Liver (tissue), 8 donors: ENCODE measurements at regions not wholly inside any gene's neighbourhood (a gene's known extent, or its start where the extent isn't known, plus 50 kb on each side); places are given as distances from the start of the nearest gene placed in this dataset.

Experiments used
- DNase-seq: peaks from one replicate; pipeline ENCODE4 v3.0.0-alpha.2; 2017; ENCODE audit warnings: low spot score
- H3K27ac ChIP-seq, 2 donors: one replicate each; pipeline ENCODE4 v1.7.0; 2013; ENCODE audit warnings: inconsistent platforms in 2 of 2, low read length in 2 of 2, control low read depth in 1 of 2, low read depth in 1 of 2, mild to moderate bottlenecking in 1 of 2
- H3K27me3 ChIP-seq, 4 donors: one replicate each; pipeline versions ENCODE4 v1.6.1 to v1.7.0; 2013; ENCODE audit warnings: low read length in 3 of 4, inconsistent platforms in 1 of 4, mild to moderate bottlenecking in 1 of 4, moderate library complexity in 1 of 4; ENCODE audit not compliant: control insufficient read depth in 4 of 4, insufficient read depth in 4 of 4
- H3K36me3 ChIP-seq, 4 donors: one replicate each; pipeline versions ENCODE4 v1.6.1 to v1.7.0; 2013; ENCODE audit warnings: low read length in 3 of 4, mild to moderate bottlenecking in 3 of 4, low read depth in 1 of 4, moderate library complexity in 1 of 4; ENCODE audit not compliant: control insufficient read depth in 4 of 4, insufficient read depth in 3 of 4
- H3K4me1 ChIP-seq, 4 donors: one replicate each; pipeline versions ENCODE4 v1.6.1 to v1.7.0; 2013; ENCODE audit warnings: low read length in 3 of 4, mild to moderate bottlenecking in 3 of 4, moderate library complexity in 1 of 4; ENCODE audit not compliant: control insufficient read depth in 4 of 4, insufficient read depth in 4 of 4
- H3K4me3 ChIP-seq, 3 donors: one replicate each; pipeline versions ENCODE4 v1.6.1 to v1.7.0; 2013; ENCODE audit warnings: low read length in 3 of 3, control low read depth in 1 of 3, low read depth in 1 of 3, mild to moderate bottlenecking in 1 of 3
- H3K9ac ChIP-seq, 2 donors: one replicate each; pipeline ENCODE4 v1.7.0; 2013; ENCODE audit warnings: low read length in 2 of 2, mild to moderate bottlenecking in 2 of 2, moderate library complexity in 2 of 2, control low read depth in 1 of 2, low read depth in 1 of 2
- H3K9me3 ChIP-seq, 4 donors: one replicate each; pipeline versions ENCODE4 v1.6.1 to v1.7.0; 2013; ENCODE audit warnings: low read length in 3 of 4; ENCODE audit not compliant: control insufficient read depth in 4 of 4
- ATF3 ChIP-seq: IDR thresholded peaks from 2 replicates; pipeline ENCODE4 v1.6.1; 2016; ENCODE audit warnings: antibody characterized with exemption
- CTCF ChIP-seq: fragments of 150-350 bp; IDR thresholded peaks from 2 replicates; pipeline ENCODE4 v1.5.1; 2017; ENCODE audit warnings: improper control_type of control experiment, low read depth, low read length; ENCODE audit not compliant: missing input control
- FOXA1 ChIP-seq: IDR thresholded peaks from 2 replicates; pipeline ENCODE4 v1.6.1; 2016; ENCODE audit warnings: antibody characterized with exemption
- FOXA2 ChIP-seq: IDR thresholded peaks from 2 replicates; pipeline ENCODE4 v1.6.1; 2016; ENCODE audit warnings: antibody characterized with exemption
- GABPA ChIP-seq, 2 donors: IDR thresholded peaks in 1 of 2; conservative IDR thresholded peaks in 1 of 2; 2 replicates each; pipeline ENCODE4 v1.6.1; 2016; ENCODE audit warnings: antibody characterized with exemption in 2 of 2, mild to moderate bottlenecking in 1 of 2, moderate library complexity in 1 of 2
- HNF4A ChIP-seq, 2 donors: conservative IDR thresholded peaks; 2 replicates each; pipeline ENCODE4 v1.6.1; 2016; ENCODE audit warnings: antibody characterized with exemption in 2 of 2, mild to moderate bottlenecking in 2 of 2
- NR2F2 ChIP-seq: IDR thresholded peaks from 2 replicates; pipeline ENCODE4 v1.6.1; 2016; ENCODE audit warnings: antibody characterized with exemption
- YY1 ChIP-seq: IDR thresholded peaks from 2 replicates; pipeline ENCODE4 v1.6.1; 2016; ENCODE audit warnings: antibody characterized with exemption, mild to moderate bottlenecking
- ZBTB33 ChIP-seq: IDR thresholded peaks from 2 replicates; pipeline ENCODE4 v1.6.1; 2016; ENCODE audit warnings: antibody characterized with exemption
- WGBS: extraction: QIAGEN DNeasy Blood & Tissue Kit; methylation state at CpG from one replicate; pipeline ENCODE4 v1.1.7; 2013; 5-methylcytosine and 5-hydroxymethylcytosine counted together
- donor health status: healthy.
- donor health status: healthy.
- donor health status: healthy.
- donor health status: healthy.
- donor health status: healthy.

- 79% methylated on average over 6 of the region's 6 CpGs for WGBS
- no peak overlapping the region for H3K4me3 ChIP-seq
Measured at GRCh38 chr4:32519060-32519459, 1798.9 kb downstream of the PCDH7 start.

GRCh38 chr4:32525420-32525819 is 1805.3 kb downstream of the PCDH7 start:
- no peak overlapping the region for H3K9ac ChIP-seq
- H3K4me1 ChIP-seq, result no peaks in the 10 kb centered on the region
- H3K27me3 ChIP-seq, result no peaks in the 10 kb centered on the region
- no peak for DNase-seq
- no peak overlapping the region for H3K27ac ChIP-seq
- H3K36me3 ChIP-seq, result no peaks in the 10 kb centered on the region
- H3K4me3 ChIP-seq, result no peak overlapping the region
- H3K9me3 ChIP-seq, result no peaks in the 10 kb centered on the region
- TF ChIP-seq HNF4A (conservative IDR thresholded peaks at IDR 0.05) (no peak), NR2F2 (no peak), ZBTB33 (no peak), FOXA2 (no peak), ATF3 (no peak), YY1 (no peak), CTCF (no peak), GABPA (IDR thresholded peaks at IDR 0.05 in 1 of 2, conservative IDR thresholded peaks at IDR 0.05 in 1 of 2) (no peak)

More at GRCh38 chr4:32519060-32519459, 1798.9 kb downstream of the PCDH7 start:
- TF ChIP-seq FOXA1, result no peak
- TF ChIP-seq CTCF, result no peak
- no peak for TF ChIP-seq YY1
- no peak for TF ChIP-seq GABPA (IDR thresholded peaks at IDR 0.05 in 1 of 2, conservative IDR thresholded peaks at IDR 0.05 in 1 of 2)
- TF ChIP-seq ZBTB33, result no peak
- Histone ChIP-seq H3K36me3 (no peaks in the 10 kb centered on the region), H3K27me3 (no peaks in the 10 kb centered on the region), H3K4me1 (no peaks in the 10 kb centered on the region), H3K9me3 (no peaks in the 10 kb centered on the region), H3K27ac (no peak overlapping the region), H3K9ac (no peak overlapping the region)
- no peak for DNase-seq
